Smooth muscle cell (in vitro differentiated cells): ENCODE measurements at regions not wholly inside any gene's neighbourhood (a gene's known extent, or its start where the extent isn't known, plus 50 kb on each side); places are given as distances from the start of the nearest gene placed in this dataset.

ENCODE experiments used
- DNase-seq: peaks from one replicate; lab custom pipeline; 2025; ENCODE audit not compliant: unreplicated experiment; lab: John Stamatoyannopoulos, UW
- H2AFZ ChIP-seq: fragments of 200-600 bp; sonication (generic); 2 replicates; pipeline ENCODE4 v1.6.0; 2016; ENCODE audit warnings: antibody characterized with exemption, low read depth, mild to moderate bottlenecking
- H3F3A ChIP-seq: fragments of 200-600 bp; sonication (generic); 2 replicates; pipeline ENCODE4 v1.6.0; 2017; ENCODE audit warnings: antibody characterized with exemption, low read depth
- H3K27ac ChIP-seq: fragments of 200-600 bp; sonication (generic); 2 replicates; pipeline ENCODE4 v1.5.1; 2016; ENCODE audit warnings: low read depth, mild to moderate bottlenecking
- H3K27me3 ChIP-seq: fragments of 200-600 bp; sonication (generic); 2 replicates; pipeline ENCODE4 v1.6.1; 2016; ENCODE audit warnings: low read depth, mild to moderate bottlenecking
- H3K36me3 ChIP-seq: fragments of 200-600 bp; sonication (generic); 2 replicates; pipeline ENCODE4 v1.5.1; 2016; ENCODE audit warnings: low read depth
- H3K4me1 ChIP-seq: fragments of 200-600 bp; sonication (generic); 2 replicates; pipeline ENCODE4 v1.5.1; 2016; ENCODE audit warnings: low read depth
- H3K4me2 ChIP-seq: fragments of 200-600 bp; sonication (generic); 2 replicates; pipeline ENCODE4 v1.6.0; 2016; ENCODE audit warnings: mild to moderate bottlenecking
- H3K4me3 ChIP-seq: fragments of 200-600 bp; sonication (generic); 2 replicates; pipeline ENCODE4 v1.5.1; 2016; ENCODE audit warnings: mild to moderate bottlenecking
- H3K79me2 ChIP-seq: fragments of 200-600 bp; sonication (generic); 2 replicates; pipeline ENCODE4 v1.6.0; 2016; ENCODE audit warnings: low read depth, mild to moderate bottlenecking
- H3K9ac ChIP-seq: fragments of 200-600 bp; sonication (generic); 2 replicates; pipeline ENCODE4 v1.6.0; 2016; ENCODE audit warnings: low read depth
- H3K9me3 ChIP-seq: fragments of 200-600 bp; sonication (generic); replicated peaks from 2 replicates; pipeline ENCODE4 v1.5.1; 2016; ENCODE audit warnings: low read depth
- H4K20me1 ChIP-seq: fragments of 200-600 bp; sonication (generic); 2 replicates; pipeline ENCODE4 v1.6.0; 2016; ENCODE audit warnings: low read depth
- CTCF ChIP-seq: fragments of 200-600 bp; sonication (generic); IDR thresholded peaks from 2 replicates; pipeline ENCODE4 v1.5.1; 2017; ENCODE audit warnings: borderline replicate concordance, mild to moderate bottlenecking, antibody characterized with exemption; ENCODE audit not compliant: insufficient read depth, poor library complexity, severe bottlenecking
- WGBS: methylation state at CpG from one replicate; pipeline ENCODE4 v1.1.7; 2016; ENCODE audit warnings: low lambda C conversion rate; 5-methylcytosine and 5-hydroxymethylcytosine counted together

DNA sequence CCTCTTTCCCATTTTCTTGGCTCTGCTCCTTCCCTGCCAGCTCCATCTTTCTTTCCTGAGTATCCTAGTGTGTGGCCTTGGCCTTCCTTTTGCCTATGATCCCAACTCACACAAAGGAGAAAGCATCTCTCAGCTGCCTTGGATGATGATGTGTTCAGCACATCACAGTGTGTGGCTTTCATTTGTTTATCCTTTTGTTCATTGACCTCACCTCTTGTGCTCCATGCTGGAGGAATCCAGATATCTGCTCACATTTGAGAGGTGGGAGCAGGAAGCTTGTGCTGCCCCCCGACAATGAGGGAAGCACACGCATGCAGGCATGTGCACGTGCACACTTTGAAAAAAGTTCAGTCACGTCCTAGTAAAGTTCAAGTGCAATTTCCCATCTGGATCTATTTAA, 131.0 kb downstream of the SMIM20 start:
- 97% methylated on average over 4 of the region's 4 CpGs for WGBS
- no peak overlapping the region for H3K27ac ChIP-seq
- no peaks in the 10 kb centered on the region for H3K36me3 ChIP-seq
- H3K79me2 ChIP-seq = no peaks in the 10 kb centered on the region
- no peaks in the 10 kb centered on the region for H4K20me1 ChIP-seq
- peaks cover 7% of the 10 kb centered on the region for H3K4me1 ChIP-seq
- no peaks in the 10 kb centered on the region for H3K9me3 ChIP-seq
- TF ChIP-seq CTCF = no peak
- no peak overlapping the region for H2AFZ ChIP-seq
- H3K27me3 ChIP-seq = no peaks in the 10 kb centered on the region
- no peak for DNase-seq
- H3F3A ChIP-seq = no peaks in the 10 kb centered on the region
- H3K9ac ChIP-seq = no peak overlapping the region
- no peak overlapping the region for H3K4me3 ChIP-seq
- H3K4me2 ChIP-seq = no peak overlapping the region

- no peak overlapping the region for H3K4me3 ChIP-seq
- no peaks in the 10 kb centered on the region for H3K79me2 ChIP-seq
- TF ChIP-seq CTCF = no peak
- WGBS = 97% methylated on average over 5 of the region's 5 CpGs
- H3K9me3 ChIP-seq = no peaks in the 10 kb centered on the region
- no peaks in the 10 kb centered on the region for H3K27me3 ChIP-seq
- H3K36me3 ChIP-seq = no peaks in the 10 kb centered on the region
- H3K4me1 ChIP-seq = peaks cover 7% of the 10 kb centered on the region
- H2AFZ ChIP-seq = peak overlapping the region; percentile 83
- DNase-seq = no peak
- H3K4me2 ChIP-seq = no peak overlapping the region
- H3F3A ChIP-seq = no peaks in the 10 kb centered on the region
- no peak overlapping the region for H3K27ac ChIP-seq
- H4K20me1 ChIP-seq = no peaks in the 10 kb centered on the region
- H3K9ac ChIP-seq = no peak overlapping the region
Measured at GRCh38 chr4:26047795-26048194, 133.8 kb downstream of the SMIM20 start.

- peak overlapping the region; percentile 80 for H3K27ac ChIP-seq
- no peaks in the 10 kb centered on the region for H3K79me2 ChIP-seq
- no peak overlapping the region for H3K4me3 ChIP-seq
- H3K4me2 ChIP-seq = peak overlapping the region; percentile 80
- H3K4me1 ChIP-seq = peaks cover 7% of the 10 kb centered on the region
- peak overlapping the region; percentile 83 for H2AFZ ChIP-seq
- H3K9me3 ChIP-seq = no peaks in the 10 kb centered on the region
- no peaks in the 10 kb centered on the region for H4K20me1 ChIP-seq
- TF ChIP-seq CTCF = no peak
- WGBS = 49% methylated on average over 12 of the region's 12 CpGs
- peak overlapping the region; percentile 32 for H3K9ac ChIP-seq
- no peaks in the 10 kb centered on the region for H3K36me3 ChIP-seq
- no peaks in the 10 kb centered on the region for H3F3A ChIP-seq
- no peaks in the 10 kb centered on the region for H3K27me3 ChIP-seq
- no peak for DNase-seq
Measured at GRCh38 chr4:26048378-26048882, 134.4 kb downstream of the SMIM20 start.

- H3K36me3 ChIP-seq = no peaks in the 10 kb centered on the region
- H3K9ac ChIP-seq = peak overlapping the region; percentile 32
- peaks cover 7% of the 10 kb centered on the region for H3K4me1 ChIP-seq
- 79% methylated on average over 9 of the region's 9 CpGs for WGBS
- H2AFZ ChIP-seq = peak overlapping the region; percentile 83
- no peak for TF ChIP-seq CTCF
- H3F3A ChIP-seq = no peaks in the 10 kb centered on the region
- H3K79me2 ChIP-seq = no peaks in the 10 kb centered on the region
- H3K4me3 ChIP-seq = no peak overlapping the region
- H3K27ac ChIP-seq = peak overlapping the region; percentile 80
- no peaks in the 10 kb centered on the region for H3K27me3 ChIP-seq
- DNase-seq = no peak
- no peaks in the 10 kb centered on the region for H3K9me3 ChIP-seq
- no peaks in the 10 kb centered on the region for H4K20me1 ChIP-seq
- H3K4me2 ChIP-seq = peak overlapping the region; percentile 80
Measured at GRCh38 chr4:26048950-26049349, 134.9 kb downstream of the SMIM20 start.
